HEK293T (cell line): ENCODE measurements at regions not wholly inside any gene's neighbourhood (a gene's known extent, or its start where the extent isn't known, plus 50 kb on each side); places are given as distances from the start of the nearest gene placed in this dataset.

Experiments
- CTCF ChIA-PET: fragments of 350-600 bp; formaldehyde crosslinking; extraction: SDS; loops from one replicate; lab custom pipeline; 2021; ENCODE audit warnings: antibody characterized with exemption, inconsistent platforms; lab: Yijun Ruan, JAX
- POLR2A ChIA-PET: fragments of 350-600 bp; formaldehyde crosslinking; extraction: SDS; loops from one replicate; lab custom pipeline; 2020; ENCODE audit warnings: antibody characterized with exemption, inconsistent platforms; lab: Yijun Ruan, JAX
- DNase-seq: peaks from one replicate; pipeline ENCODE4 v3.0.0; 2012; ENCODE audit warnings: mixed read lengths; ENCODE audit errors: extremely low spot score
- ARNT ChIP-seq: fragments of 450-650 bp; IDR thresholded peaks from 2 replicates; pipeline ENCODE4 v1.6.1; 2017; ENCODE audit warnings: mild to moderate bottlenecking
- BHLHE40 ChIP-seq: fragments of 450-650 bp; IDR thresholded peaks from 2 replicates; pipeline ENCODE4 v1.6.1; 2016; ENCODE audit warnings: mild to moderate bottlenecking, moderate library complexity, borderline replicate concordance
- CTBP1 ChIP-seq: fragments of 450-650 bp; IDR thresholded peaks from 2 replicates; pipeline ENCODE4 v1.6.1; 2016; ENCODE audit warnings: borderline replicate concordance
- ELF4 ChIP-seq: fragments of 450-650 bp; IDR thresholded peaks from 2 replicates; pipeline ENCODE4 v1.6.1; 2017; ENCODE audit warnings: antibody characterized with exemption
- FOXA1 ChIP-seq: fragments of 450-650 bp; IDR thresholded peaks from 2 replicates; pipeline ENCODE4 v1.6.1; 2016; ENCODE audit warnings: mild to moderate bottlenecking
- FOXK2 ChIP-seq: fragments of 450-650 bp; IDR thresholded peaks from 2 replicates; pipeline ENCODE4 v1.6.1; 2016; ENCODE audit warnings: mild to moderate bottlenecking
- FOXM1 ChIP-seq: fragments of 450-650 bp; IDR thresholded peaks from 2 replicates; pipeline ENCODE4 v1.6.1; 2017; ENCODE audit warnings: mild to moderate bottlenecking, borderline replicate concordance
- HDGF ChIP-seq: fragments of 450-650 bp; IDR thresholded peaks from 2 replicates; pipeline ENCODE4 v1.6.1; 2017; ENCODE audit warnings: antibody characterized with exemption, borderline replicate concordance
- L3MBTL2 ChIP-seq: fragments of 450-650 bp; conservative IDR thresholded peaks from 2 replicates; pipeline ENCODE4 v1.6.1; 2016; ENCODE audit warnings: mild to moderate bottlenecking
- LEF1 ChIP-seq: fragments of 450-650 bp; IDR thresholded peaks from 2 replicates; pipeline ENCODE4 v1.6.1; 2017; ENCODE audit warnings: mild to moderate bottlenecking, borderline replicate concordance
- NFRKB ChIP-seq: fragments of 450-650 bp; IDR thresholded peaks from 2 replicates; pipeline ENCODE4 v1.6.1; 2016; ENCODE audit warnings: mild to moderate bottlenecking, moderate library complexity
- SP1 ChIP-seq: fragments of 450-650 bp; IDR thresholded peaks from 2 replicates; pipeline ENCODE4 v1.6.1; 2017
- SUZ12 ChIP-seq: fragments of 450-650 bp; IDR thresholded peaks from 2 replicates; pipeline ENCODE4 v1.6.1; 2016; ENCODE audit warnings: mild to moderate bottlenecking
- TARDBP ChIP-seq: fragments of 450-650 bp; IDR thresholded peaks from 2 replicates; pipeline ENCODE4 v1.6.1; 2016
- ZNF384 ChIP-seq: fragments of 450-650 bp; IDR thresholded peaks from 2 replicates; pipeline ENCODE4 v1.6.1; 2016
- TF ChIP-seq, protein P1 (sequence below): fragments of 450-650 bp; IDR thresholded peaks from 2 replicates; pipeline ENCODE4 v1.6.1; 2016

DNA sequence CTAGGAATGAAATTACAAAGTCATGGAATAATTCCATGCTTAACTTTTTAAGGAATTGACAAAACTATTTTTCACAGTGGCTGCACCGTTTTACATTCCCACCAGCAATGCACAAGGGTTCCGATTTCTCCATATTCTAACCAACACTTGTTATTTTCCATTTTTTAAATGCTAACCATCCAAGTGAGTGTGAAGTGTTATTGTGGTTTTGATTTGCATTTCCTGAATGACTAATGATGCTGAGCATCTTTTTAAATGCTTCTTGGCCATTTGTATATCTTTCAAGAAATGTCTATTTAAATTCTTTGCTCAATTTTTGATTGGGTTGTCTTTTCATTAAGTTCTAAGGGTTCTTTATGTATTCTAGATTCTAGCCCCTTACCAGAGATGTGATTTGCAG, 479.5 kb upstream of the SMARCA2 start:
- DNase-seq, result no peak
- CTCF ChIA-PET, result no interaction called here
- POLR2A ChIA-PET, result no interaction called here
- TF ChIP-seq L3MBTL2 (no peak), SP1 (no peak), NFRKB (no peak), ELF4 (no peak), TARDBP (no peak), HDGF (no peak), ARNT (no peak), FOXA1 (no peak), FOXK2 (no peak), SUZ12 (no peak), ZNF384 (no peak), LEF1 (no peak), BHLHE40 (no peak), FOXM1 (no peak), CTBP1 (no peak)
- TF ChIP-seq, protein P1, sequence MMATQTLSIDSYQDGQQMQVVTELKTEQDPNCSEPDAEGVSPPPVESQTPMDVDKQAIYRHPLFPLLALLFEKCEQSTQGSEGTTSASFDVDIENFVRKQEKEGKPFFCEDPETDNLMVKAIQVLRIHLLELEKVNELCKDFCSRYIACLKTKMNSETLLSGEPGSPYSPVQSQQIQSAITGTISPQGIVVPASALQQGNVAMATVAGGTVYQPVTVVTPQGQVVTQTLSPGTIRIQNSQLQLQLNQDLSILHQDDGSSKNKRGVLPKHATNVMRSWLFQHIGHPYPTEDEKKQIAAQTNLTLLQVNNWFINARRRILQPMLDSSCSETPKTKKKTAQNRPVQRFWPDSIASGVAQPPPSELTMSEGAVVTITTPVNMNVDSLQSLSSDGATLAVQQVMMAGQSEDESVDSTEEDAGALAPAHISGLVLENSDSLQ, result no peak

GRCh38 chr9:1536522-1537170, 478.5 kb upstream of the SMARCA2 start:
- ChIA-PET POLR2A (no interaction called here), CTCF (no interaction called here)
- DNase-seq, result no peak
- no peak for TF ChIP-seq ELF4
- no peak for TF ChIP-seq CTBP1
- no peak for TF ChIP-seq SUZ12
- no peak for TF ChIP-seq NFRKB
- TF ChIP-seq, protein P1, result no peak
- no peak for TF ChIP-seq ZNF384
- no peak for TF ChIP-seq ARNT
- no peak for TF ChIP-seq FOXA1
- no peak for TF ChIP-seq LEF1
- no peak for TF ChIP-seq L3MBTL2
- TF ChIP-seq FOXM1, result no peak
- no peak for TF ChIP-seq BHLHE40
- TF ChIP-seq TARDBP, result no peak
- no peak for TF ChIP-seq SP1
- TF ChIP-seq HDGF, result no peak
- no peak for TF ChIP-seq FOXK2

DNA sequence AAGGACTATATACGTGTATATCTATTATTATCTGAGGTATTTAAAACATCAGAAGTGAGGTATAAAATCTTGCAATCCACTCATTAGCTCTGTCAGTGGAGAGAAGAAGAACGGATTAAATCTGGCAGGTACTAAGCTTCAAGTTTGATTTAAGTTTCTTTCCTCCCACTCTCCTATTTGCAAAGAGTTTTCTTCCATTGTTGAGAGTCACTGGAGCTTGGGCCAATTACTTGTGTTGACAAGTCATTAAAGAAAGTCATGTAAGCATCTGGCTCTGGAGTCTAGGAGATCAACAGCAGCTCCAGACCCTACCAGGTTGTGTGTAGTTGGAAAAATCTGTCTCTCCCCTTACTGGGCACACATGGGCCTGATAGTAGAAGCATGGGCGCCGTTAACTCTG, 476.8 kb upstream of the SMARCA2 start:
- CTCF ChIA-PET, result no interaction called here
- DNase-seq, result no peak
- TF ChIP-seq TARDBP, result no peak
- no peak for TF ChIP-seq ZNF384
- TF ChIP-seq L3MBTL2, result no peak
- TF ChIP-seq FOXK2, result no peak
- TF ChIP-seq FOXM1, result no peak
- no peak for TF ChIP-seq HDGF
- no peak for TF ChIP-seq ARNT
- no peak for TF ChIP-seq CTBP1
- TF ChIP-seq LEF1, result no peak
- no peak for TF ChIP-seq SUZ12
- no peak for TF ChIP-seq ELF4
- TF ChIP-seq FOXA1, result no peak
- no peak for TF ChIP-seq BHLHE40
- no peak for TF ChIP-seq SP1
- TF ChIP-seq, protein P1, result no peak
- TF ChIP-seq NFRKB, result no peak
- POLR2A ChIA-PET, result no interaction called here

- CTCF ChIA-PET, result no interaction called here
- TF ChIP-seq NFRKB, result no peak
- no peak for TF ChIP-seq LEF1
- no peak for TF ChIP-seq HDGF
- no peak for TF ChIP-seq SUZ12
- no peak for TF ChIP-seq SP1
- TF ChIP-seq ARNT, result no peak
- TF ChIP-seq CTBP1, result no peak
- no peak for TF ChIP-seq BHLHE40
- no peak for TF ChIP-seq FOXA1
- no peak for TF ChIP-seq TARDBP
- TF ChIP-seq FOXK2, result no peak
- no peak for TF ChIP-seq ZNF384
- TF ChIP-seq, protein P1, result no peak
- TF ChIP-seq FOXM1, result no peak
- no peak for TF ChIP-seq ELF4
- TF ChIP-seq L3MBTL2, result no peak
- no peak for DNase-seq
- POLR2A ChIA-PET, result no interaction called here
Observed at GRCh38 chr9:1539216-1539615, 475.9 kb upstream of the SMARCA2 start.

- TF ChIP-seq BHLHE40 (no peak), SP1 (no peak), FOXA1 (no peak), FOXM1 (no peak), SUZ12 (no peak), ARNT (no peak)
- CTCF ChIA-PET, result no interaction called here
- POLR2A ChIA-PET, result no interaction called here
- DNase-seq, result no peak
Observed at GRCh38 chr9:1550636-1551035, 464.5 kb upstream of the SMARCA2 start.
